Progenitor cell of endocrine pancreas (in vitro differentiated cells): ENCODE measurements at regions not wholly inside any gene's neighbourhood (a gene's known extent, or its start where the extent isn't known, plus 50 kb on each side); places are given as distances from the start of the nearest gene placed in this dataset.
"Not testable (repeated sequence)": the region's sequence is repeated elsewhere in the genome, so short reads cannot be mapped to it uniquely, and the experiment has no call there.

Source experiments
- DNase-seq: peaks from one replicate; pipeline ENCODE4 v3.0.0; 2021; ENCODE audit warnings: low spot score; ENCODE audit not compliant: unreplicated experiment
- H3K27ac Mint-ChIP-seq: 2 replicates; pipeline ENCODE4 v1.8.0; 2021; ENCODE audit warnings: mild to moderate bottlenecking, moderate library complexity, mixed read lengths
- H3K27me3 Mint-ChIP-seq: 2 replicates; pipeline ENCODE4 v1.8.0; 2021; ENCODE audit warnings: mixed read lengths
- H3K36me3 Mint-ChIP-seq: 2 replicates; pipeline ENCODE4 v1.8.0; 2022; ENCODE audit warnings: mixed read lengths; ENCODE audit not compliant: insufficient read depth
- H3K4me1 Mint-ChIP-seq: 2 replicates; pipeline ENCODE4 v1.8.0; 2021; ENCODE audit warnings: low read depth, mixed read lengths
- H3K4me3 Mint-ChIP-seq: 2 replicates; pipeline ENCODE4 v1.8.0; 2021; ENCODE audit warnings: low read depth, mild to moderate bottlenecking, moderate library complexity, mixed read lengths
- H3K9me3 Mint-ChIP-seq: 2 replicates; pipeline ENCODE4 v1.8.0; 2021; ENCODE audit warnings: low read depth, mixed read lengths
- TF ChIP-seq, protein P1 (sequence below): fragments of 200-600 bp; sonication (generic); IDR thresholded peaks from one replicate; pipeline ENCODE4 v1.5.0; 2021; ENCODE audit warnings: antibody characterized with exemption, mild to moderate bottlenecking; ENCODE audit not compliant: unreplicated experiment

DNA sequence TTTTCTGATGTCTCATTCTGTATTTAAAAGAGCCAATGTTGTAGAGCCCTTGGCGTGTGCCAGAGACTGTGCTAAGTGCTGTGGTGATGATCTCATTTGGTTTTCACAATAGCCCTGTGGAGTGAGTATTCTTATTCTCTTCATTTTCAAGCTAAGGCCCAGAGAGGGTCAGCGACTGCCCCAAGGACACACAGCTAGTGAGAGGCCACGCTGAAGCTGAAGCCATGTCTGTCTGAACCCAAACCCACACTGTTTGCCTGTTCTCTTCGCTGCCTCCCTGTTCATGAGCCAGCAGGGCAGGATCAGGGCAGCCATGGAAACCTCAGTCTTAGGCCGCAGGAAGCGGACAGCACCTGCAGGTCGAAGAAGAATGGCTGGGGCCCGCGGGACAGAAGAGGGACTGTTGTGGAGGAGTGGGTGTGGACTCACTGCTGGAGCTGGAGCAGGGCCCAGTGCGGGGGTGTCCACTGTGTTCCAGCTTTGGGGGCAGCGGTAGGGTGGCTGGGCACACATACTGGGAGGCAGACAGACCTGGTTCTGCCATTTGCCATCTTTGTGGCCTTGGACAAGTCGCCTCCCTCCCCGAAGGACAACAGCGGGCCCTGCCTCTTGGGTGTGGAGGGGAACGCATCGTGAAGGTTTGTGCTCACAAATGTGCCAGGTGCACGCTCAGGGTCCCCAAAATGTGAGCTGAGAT, 257.9 kb upstream of the MVB12B start:
- no peak for DNase-seq
- Mint-ChIP-seq H3K4me1 (peaks cover 3% of the 10 kb centered on the region), H3K27me3 (peaks cover 16% of the 10 kb centered on the region), H3K36me3 (no peaks in the 10 kb centered on the region), H3K9me3 (no peaks in the 10 kb centered on the region), H3K27ac (no peak overlapping the region), H3K4me3 (no peak overlapping the region)
- TF ChIP-seq, protein P1, sequence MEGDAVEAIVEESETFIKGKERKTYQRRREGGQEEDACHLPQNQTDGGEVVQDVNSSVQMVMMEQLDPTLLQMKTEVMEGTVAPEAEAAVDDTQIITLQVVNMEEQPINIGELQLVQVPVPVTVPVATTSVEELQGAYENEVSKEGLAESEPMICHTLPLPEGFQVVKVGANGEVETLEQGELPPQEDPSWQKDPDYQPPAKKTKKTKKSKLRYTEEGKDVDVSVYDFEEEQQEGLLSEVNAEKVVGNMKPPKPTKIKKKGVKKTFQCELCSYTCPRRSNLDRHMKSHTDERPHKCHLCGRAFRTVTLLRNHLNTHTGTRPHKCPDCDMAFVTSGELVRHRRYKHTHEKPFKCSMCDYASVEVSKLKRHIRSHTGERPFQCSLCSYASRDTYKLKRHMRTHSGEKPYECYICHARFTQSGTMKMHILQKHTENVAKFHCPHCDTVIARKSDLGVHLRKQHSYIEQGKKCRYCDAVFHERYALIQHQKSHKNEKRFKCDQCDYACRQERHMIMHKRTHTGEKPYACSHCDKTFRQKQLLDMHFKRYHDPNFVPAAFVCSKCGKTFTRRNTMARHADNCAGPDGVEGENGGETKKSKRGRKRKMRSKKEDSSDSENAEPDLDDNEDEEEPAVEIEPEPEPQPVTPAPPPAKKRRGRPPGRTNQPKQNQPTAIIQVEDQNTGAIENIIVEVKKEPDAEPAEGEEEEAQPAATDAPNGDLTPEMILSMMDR: no peak

DNA sequence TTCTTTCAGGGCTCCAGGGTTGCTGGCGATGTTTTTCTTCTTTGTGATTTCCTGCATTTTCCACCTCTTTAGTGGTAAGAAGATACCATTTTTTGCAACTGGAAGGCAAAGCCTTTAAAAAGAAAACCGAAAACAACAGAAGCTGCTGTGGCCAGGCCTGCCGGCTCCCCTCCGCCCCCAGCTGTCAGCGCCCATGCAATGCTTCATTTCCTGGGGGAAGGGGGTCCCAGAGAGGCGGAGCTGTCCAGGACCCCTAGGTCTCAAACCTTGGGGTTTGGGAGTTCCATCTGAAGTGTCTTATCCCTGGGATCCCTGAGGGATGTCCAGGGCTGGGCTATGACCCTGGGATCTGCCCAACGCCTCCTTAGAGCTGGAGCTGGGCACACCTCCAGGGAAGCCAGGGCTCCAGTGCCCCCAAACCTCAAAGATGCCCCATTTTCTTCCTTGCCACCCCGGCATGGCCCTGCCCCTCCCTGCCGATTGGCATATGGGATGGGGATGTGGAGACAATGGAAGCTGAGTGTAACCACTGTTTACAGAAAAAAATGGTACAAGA, 257.2 kb upstream of the MVB12B start:
- Mint-ChIP-seq H3K27me3 (peaks cover 18% of the 10 kb centered on the region), H3K27ac (no peak overlapping the region), H3K4me1 (peaks cover 3% of the 10 kb centered on the region), H3K9me3 (no peaks in the 10 kb centered on the region), H3K36me3 (no peaks in the 10 kb centered on the region), H3K4me3 (no peak overlapping the region)
- TF ChIP-seq, protein P1: no peak
- DNase-seq: no peak

DNA sequence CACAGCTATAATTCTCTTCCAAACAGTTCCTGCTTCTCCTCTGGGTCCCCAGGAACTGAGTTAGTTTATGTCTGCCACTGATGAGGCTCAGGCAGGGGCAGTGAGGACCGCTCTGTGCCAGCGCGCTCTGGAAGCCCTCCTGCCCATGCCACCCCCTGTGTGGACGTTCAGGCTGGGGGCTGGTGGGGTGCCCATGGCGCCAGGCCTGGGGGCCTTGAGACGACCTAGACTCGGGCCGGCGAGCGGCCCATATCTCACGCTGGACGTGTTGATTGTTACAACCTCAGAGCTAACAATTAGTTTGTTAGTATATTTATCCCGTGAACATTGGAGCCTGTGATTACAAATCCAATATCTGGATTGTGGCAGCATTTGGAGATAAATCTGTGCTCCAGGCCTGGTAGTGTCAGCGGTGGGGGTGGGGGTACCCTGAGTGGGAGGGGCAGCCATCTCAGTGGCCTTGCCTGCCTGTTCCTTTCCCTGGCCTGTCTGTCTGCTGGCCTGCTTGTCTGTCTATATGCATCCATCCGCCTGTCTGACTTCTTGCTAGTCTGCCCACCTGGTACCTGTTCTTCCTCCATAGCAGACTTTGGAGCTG, 256.5 kb upstream of the MVB12B start:
- peaks cover 18% of the 10 kb centered on the region for H3K27me3 Mint-ChIP-seq
- DNase-seq: no peak
- TF ChIP-seq, protein P1: no peak

DNA sequence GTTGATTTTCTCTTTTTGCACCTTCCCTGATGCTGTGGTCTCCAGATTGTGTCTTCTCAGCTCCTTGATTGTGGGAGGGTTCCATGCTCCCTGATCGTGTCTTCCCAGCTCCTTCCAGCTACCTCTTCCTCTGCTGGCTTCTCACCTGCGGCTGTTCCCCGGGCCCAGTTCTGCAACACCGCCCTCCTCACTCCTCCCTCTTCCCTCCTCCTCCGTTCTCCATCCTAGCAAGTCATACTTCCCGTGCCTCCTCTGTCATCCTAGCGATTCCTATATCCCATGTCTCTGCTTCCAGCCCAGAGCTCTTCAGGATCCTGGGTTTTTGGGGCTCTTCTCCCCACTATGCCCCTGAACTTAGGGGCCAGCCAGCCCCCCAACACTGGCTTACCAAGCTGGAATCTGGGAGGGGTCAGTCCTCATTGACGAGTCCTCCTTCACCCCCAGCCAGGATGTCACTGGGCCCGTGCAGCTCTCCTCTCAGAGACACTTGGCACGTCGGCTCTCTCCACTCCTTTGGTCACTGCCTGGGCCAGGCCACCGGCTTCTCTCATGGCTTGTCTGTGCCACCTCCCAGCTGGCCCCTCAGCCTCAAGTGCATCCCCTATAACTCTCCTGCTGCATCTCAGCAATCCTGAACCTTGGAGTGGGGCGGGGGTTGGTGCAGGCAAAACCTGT, 255.4 kb upstream of the MVB12B start:
- Mint-ChIP-seq H3K36me3 (no peaks in the 10 kb centered on the region), H3K27me3 (peaks cover 14% of the 10 kb centered on the region), H3K27ac (no peak overlapping the region), H3K4me1 (peaks cover 3% of the 10 kb centered on the region), H3K9me3 (no peaks in the 10 kb centered on the region), H3K4me3 (no peak overlapping the region)
- TF ChIP-seq, protein P1: no peak
- DNase-seq: no peak

More for the DNA sequence above, 256.5 kb upstream of the MVB12B start:
- Mint-ChIP-seq H3K27ac (no peak overlapping the region), H3K9me3 (no peaks in the 10 kb centered on the region), H3K36me3 (no peaks in the 10 kb centered on the region), H3K4me1 (peaks cover 3% of the 10 kb centered on the region), H3K4me3 (no peak overlapping the region)

DNA sequence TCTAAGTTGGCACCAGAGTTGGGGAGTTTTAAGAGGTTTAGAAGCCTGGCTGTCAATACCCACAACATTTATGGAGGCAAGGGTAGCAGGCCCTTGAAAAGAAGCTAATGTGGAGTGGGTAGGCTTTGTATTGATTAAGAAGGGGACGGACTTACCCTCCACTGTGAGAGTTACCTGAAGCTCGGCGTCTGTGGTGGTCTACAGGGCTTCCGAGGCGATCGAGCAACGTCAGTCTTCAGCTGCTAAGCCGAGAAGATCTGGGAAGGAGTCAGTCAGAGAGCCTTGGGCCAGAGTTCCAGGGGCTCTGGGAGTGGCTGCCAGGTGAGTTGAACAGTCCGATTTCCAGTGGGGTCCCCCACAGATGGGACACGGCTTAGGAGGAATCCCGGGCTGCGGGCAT, 249.0 kb upstream of the MVB12B start:
- H3K36me3 Mint-ChIP-seq, H3K27ac Mint-ChIP-seq, H3K9me3 Mint-ChIP-seq, DNase-seq, H3K4me3 Mint-ChIP-seq, H3K4me1 Mint-ChIP-seq: not testable (repeated sequence)
- peaks cover 24% of the 10 kb centered on the region for H3K27me3 Mint-ChIP-seq
